Left renal cortex interstitium (tissue), 4 donors: ENCODE measurements at regions not wholly inside any gene's neighbourhood (a gene's known extent, or its start where the extent isn't known, plus 50 kb on each side); places are given as distances from the start of the nearest gene placed in this dataset.
"Not testable (repeated sequence)": the region's sequence is repeated elsewhere in the genome, so short reads cannot be mapped to it uniquely, and the experiment has no call there.

Experiments used
- DNase-seq, 4 donors: peaks; one replicate each; pipeline ENCODE4 v3.0.0-alpha.2; 2013; ENCODE audit warnings: low read depth in 4 of 4, low spot score in 2 of 4, missing footprints in 1 of 4

DNA sequence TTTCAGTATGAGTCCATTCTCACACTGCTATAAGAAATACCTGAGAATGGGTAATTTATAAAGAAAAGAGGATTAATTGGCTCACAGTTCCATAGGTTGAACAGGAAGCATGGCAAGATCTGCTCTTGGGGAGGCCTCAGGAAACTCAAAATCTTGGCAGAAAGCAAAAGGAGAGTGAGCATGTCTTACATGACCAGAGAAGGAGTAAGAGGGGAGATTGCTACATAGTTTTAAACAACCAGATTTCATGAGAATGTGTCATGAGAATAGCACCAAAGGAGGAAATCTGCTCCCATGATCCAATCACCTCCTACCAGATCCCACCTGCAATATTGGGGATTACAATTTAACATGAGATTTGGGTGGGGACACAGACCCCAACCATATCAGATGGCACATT is 672.4 kb downstream of the HTR1B start:
- no peak for DNase-seq

DNA sequence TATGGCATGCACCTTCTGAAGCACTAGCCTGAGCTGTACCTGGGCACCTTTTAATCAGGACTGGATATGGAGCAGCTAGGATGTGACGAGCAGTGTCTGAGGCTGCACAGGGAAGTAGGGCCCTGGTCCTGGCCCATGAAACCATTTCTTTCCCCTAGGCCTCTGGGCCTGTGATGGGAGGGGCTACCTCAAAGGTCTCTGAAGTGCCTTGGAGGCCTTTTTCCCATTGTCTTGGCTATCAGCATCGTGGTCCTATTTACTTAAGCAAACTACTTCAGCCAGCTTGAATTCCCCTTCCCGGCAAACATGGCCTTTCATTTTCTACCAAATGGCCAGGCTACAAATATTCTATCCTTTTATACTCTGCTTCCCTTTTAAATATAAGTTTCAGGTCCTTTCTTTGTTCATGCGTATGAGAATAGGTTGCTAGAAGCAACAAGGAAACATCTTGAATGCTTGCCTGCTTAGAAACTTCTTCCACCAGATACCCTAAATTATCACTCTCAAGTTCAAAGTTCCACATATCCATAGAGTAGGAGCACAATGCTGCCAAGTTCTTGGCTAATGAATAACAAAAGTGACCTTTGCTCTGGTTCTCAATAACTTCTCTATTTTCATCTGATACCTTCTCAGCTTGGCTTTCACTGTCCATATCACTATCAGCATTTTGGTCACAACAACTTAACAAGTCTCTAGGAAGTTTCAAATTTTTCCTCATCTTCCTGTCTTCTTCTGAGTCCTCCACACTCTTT is 673.1 kb downstream of the HTR1B start:
- no peak for DNase-seq

- no peak for DNase-seq
Measured at GRCh38 chr6:76789580-76789979, 673.7 kb downstream of the HTR1B start.

DNA sequence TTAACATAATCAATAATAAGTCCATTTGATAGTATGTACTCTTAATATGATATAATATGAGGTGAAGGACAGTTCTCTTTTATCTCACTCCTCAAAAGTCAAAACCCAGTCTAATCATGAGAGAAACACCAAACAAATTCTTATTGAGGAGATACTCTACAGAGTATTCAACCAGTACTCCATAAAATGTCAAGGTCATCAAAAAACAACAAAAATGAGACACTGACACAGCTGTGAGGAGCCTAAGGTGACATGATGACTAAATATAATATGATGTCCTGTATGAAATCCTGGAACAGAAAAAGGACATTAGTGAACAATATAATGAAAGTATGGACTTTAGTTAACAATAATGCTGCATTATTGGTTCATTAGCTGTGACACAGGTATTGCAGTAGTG is 675.1 kb downstream of the HTR1B start:
- no peak for DNase-seq

DNA sequence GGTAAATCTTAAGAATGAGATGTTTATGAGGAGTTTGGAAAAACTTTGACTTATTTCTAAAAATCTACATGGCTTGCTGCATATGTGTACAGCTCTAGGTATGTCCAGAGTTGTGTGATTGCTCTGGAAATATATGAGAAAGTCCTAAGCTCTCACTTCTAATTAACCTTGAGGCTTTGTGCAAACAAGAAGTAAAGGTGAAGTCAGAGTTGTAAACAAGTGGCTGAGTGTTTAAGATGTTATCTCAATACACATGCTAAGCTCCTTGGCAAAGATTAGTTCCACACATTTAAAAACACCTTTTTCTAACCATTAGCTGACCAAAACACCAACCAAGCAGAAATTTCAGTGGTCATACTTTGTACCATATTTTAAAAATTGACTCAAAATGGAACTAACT is 684.2 kb downstream of the HTR1B start:
- DNase-seq = no peak

GRCh38 chr6:76776876-76777275 is 686.4 kb downstream of the HTR1B start:
- DNase-seq = no peak

DNA sequence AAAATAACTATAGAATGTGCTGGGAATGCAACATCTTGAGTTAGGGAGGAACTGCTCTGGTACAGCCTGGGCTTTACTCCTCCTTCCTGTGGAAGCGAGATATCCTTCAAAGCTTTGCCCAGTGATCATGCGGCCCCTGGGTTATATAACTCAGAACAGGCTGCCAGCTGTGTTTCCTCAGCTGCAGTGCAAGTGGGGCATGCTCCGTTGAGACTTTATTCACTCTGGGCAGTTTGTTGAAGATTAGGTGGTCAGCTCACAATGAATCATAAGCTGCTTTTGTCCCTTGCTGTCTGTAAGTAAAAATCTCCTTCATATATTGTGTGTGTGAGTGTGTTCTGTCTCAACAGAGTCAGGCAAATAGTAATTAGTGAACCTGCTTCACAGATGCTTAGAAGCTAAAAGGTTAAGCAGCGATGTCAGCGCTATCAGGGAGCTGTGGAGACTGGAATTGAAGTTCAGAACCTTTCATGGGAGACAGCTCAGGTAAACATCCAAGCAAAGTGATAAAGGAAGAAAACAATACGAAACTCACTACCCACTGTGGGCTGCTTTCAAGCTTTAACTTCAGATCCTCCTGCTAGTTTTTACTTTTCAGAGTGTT is 688.4 kb downstream of the HTR1B start:
- DNase-seq = peak in 2 of 4 donors; percentile 4 to 6

GRCh38 chr6:76772951-76773350 is 690.3 kb downstream of the HTR1B start:
- no peak for DNase-seq

DNA sequence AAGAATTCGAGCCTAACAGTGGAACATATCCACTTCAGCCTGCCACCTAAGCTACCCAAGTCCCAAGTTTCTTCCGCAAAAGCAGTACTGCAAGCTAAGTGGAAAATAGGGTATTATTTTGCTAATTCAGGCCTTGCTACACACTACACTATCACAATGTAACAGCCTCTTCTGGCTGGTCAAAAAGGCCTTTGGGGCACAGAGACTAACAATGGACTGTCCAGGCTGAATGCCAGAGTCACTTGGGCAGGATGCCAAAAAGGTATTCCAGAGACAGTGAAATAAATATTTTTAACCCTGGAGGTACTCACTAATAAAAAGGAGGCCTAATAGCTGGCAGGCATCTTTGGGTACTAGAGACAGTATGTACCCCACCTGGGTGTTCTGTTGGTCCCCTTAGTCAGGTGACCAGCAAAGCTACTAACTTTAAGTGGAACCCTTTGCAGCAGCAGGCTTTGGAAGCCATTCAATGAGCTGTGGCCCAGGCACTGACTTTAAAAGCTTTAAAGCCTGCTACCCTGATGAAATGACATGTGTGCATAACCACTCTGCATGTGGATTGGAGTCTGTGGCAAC is 692.1 kb downstream of the HTR1B start:
- no peak for DNase-seq

DNA sequence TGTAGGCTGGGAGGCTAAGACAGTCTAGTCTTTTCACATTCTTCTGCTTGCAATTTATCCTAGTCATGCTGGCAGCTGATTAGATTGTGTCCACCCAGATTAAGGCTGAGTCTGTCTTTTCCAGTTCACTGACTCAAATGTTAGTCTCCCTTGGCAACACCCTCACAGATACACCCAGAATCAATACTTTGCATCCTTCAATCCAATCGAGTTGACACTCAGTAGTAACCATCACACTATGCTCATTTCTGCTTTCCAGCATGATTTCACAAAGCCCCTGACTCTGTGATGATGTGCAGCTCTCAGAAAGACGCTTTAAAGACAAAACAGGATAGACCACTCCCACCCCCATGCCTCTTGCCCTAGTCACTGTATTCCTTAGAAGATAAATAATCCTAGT is 693.0 kb downstream of the HTR1B start:
- no peak for DNase-seq

DNA sequence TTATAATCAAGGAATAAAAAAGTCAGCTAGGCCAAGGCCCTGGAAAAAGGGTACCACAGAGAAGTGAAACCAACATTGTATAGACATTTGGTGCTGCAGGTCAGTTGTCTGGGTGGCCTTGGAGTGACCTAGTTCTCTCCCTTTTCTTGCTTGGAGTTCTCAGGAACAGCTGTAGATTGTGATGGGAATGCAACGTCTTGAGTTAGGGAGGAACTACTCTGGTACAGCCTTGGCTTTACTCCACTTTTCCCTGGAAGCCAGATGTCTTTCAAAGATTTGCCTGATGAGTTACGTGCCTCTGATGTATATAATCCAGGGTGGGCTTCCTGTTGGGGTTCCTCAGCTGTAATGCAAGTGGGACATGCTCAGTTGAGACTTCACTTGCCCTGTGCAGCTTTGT is 694.7 kb downstream of the HTR1B start:
- DNase-seq = peak in 1 of 4 donors; percentile 13

- no peak for DNase-seq
Measured at GRCh38 chr6:76764057-76764456, 691.6 kb upstream of the IMPG1 start.

DNA sequence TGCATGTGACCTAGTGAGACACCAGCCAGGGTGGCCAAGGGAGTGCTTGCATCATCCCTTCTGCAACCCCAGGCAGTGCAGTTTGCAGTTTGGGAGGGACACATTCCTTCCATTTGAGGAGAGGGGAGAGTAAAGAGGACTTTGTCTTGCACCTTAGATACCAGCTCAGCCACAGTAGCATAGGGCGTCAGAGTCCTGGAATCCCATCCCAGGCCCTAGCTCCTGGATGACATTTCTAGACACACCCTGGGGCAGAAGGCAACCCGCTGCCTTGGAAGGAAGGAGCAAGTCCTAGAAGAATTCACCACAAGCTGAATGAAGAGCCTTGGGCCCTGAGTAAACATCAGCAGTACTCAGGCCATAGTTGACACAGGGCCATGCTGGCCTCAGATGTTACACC is 680.4 kb upstream of the IMPG1 start:
- no peak for DNase-seq

DNA sequence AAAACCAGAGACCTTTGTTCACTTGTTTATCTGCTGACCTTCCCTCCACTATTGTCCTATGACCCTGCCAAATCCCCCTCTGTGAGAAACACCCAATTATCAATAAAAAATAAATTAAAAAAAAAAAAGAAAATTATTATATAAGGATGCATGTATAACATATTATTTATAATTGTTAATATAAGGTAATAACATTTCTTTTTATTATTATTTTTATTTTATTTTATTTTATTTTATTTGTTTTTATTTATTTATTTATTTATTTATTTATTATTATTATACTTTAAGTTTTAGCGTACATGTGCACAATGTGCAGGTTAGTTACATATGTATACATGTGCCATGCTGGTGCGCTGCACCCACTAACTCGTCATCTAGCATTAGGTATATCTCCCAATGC is 672.9 kb upstream of the IMPG1 start:
- not testable (repeated sequence) for DNase-seq

DNA sequence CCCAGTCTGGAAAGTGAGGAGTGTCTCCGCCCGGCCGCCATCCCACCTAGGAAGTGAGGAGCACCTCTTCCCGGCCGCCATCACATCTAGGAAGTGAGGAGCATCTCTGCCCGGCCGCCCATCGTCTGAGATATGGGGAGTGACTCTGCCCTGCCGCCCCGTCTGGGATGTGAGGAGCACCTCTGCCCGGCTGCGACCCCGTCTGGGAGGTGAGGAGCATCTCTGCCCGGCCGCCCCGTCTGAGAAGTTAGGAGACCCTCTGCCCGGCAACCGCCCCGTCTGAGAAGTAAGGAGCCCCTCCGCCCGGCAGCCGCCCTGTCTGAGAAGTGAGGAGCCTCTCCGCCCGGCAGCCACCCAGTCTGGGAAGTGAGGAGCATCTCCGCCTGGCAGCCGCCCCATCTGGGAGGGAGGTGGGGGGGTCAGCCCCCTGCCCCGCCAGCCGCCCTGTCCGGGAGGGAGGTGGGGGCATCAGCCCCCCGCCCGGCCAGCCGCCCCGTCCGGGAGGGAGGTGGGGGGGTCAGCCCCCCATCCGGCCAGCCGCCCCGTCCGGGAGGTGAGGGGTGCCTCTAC is 671.8 kb upstream of the IMPG1 start:
- not testable (repeated sequence) for DNase-seq

GRCh38 chr6:76742919-76743318 is 670.5 kb upstream of the IMPG1 start:
- DNase-seq = no peak

DNA sequence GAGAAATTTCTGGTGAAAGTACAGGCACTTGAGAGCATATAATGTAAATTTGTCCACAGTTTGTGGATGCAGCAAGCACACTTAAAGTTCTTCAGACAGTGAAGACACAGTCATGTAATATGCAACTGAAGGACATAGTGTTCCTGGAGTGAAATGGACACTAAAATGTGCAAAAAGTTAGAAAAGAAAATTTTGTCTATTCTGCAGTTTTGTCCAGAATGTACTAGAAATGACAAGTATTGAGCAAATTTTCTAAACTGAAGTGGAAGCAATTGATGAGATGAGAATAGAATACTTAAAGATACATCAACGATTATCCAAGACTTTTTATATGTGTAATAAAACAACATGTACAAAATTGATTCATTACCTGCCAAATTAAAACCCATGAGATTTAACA is 647.0 kb upstream of the IMPG1 start:
- DNase-seq = no peak

GRCh38 chr6:76708641-76709331 is 636.3 kb upstream of the IMPG1 start:
- no peak for DNase-seq

DNA sequence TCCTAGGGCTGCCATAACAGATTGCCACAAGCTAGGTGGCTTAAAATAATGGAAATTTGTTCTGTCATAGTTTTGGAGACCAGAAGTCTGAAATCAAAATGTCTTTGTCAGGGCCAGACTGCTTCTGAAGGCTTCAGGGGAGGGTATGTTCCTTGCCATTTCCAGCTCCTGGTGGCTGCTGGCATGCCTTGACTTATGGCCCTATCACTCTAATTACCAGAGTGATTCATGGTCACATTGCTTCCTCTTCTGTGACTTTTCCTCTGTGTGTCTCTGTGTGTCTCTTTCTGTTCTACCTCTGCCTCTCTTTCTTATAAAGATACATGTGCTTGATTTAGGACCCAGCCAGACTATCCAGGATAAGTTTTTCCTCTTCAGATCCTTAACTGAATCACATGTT is 635.2 kb upstream of the IMPG1 start:
- no peak for DNase-seq

- DNase-seq = no peak
Measured at GRCh38 chr6:76706631-76707030, 634.2 kb upstream of the IMPG1 start.

- DNase-seq = no peak
Measured at GRCh38 chr6:76706086-76706485, 633.6 kb upstream of the IMPG1 start.
